Body of pancreas (tissue), 4 donors: ENCODE measurements at regions not wholly inside any gene's neighbourhood (a gene's known extent, or its start where the extent isn't known, plus 50 kb on each side); places are given as distances from the start of the nearest gene placed in this dataset.

Source experiments
- ATAC-seq: fragments of 150-250 bp; one replicate; pipeline ENCODE4 v1.9.1; 2016
- DNase-seq, 4 donors: peaks; one replicate each; pipeline ENCODE4 v3.0.0-alpha.2; 2019
- H3K27ac ChIP-seq, 4 donors: fragments of 200-600 bp; sonication (generic); 1 replicate in 3 of 4; 2 replicates in 1 of 4; pipeline versions ENCODE4 v1.5.1 to v1.6.1; 2016 to 2019; ENCODE audit warnings: mild to moderate bottlenecking in 1 of 4, mixed read lengths in 1 of 4, moderate library complexity in 1 of 4
- H3K27me3 ChIP-seq, 2 donors: fragments of 200-600 bp; sonication (generic); one replicate each; pipeline ENCODE4 v1.6.0; 2016; ENCODE audit warnings: mild to moderate bottlenecking in 1 of 2
- H3K36me3 ChIP-seq, 2 donors: fragments of 200-600 bp; sonication (generic); replicated peaks in 1 of 2; 2 replicates each; pipeline ENCODE4 v1.5.1; 2016; ENCODE audit warnings: low read depth in 2 of 2; ENCODE audit not compliant: insufficient read depth in 1 of 2
- H3K4me1 ChIP-seq: fragments of 200-600 bp; sonication (generic); one replicate; pipeline ENCODE4 v1.6.0; 2016
- H3K4me3 ChIP-seq, 2 donors: fragments of 200-600 bp; sonication (generic); 1 replicate in 1 of 2; 2 replicates in 1 of 2; pipeline ENCODE4 v1.5.1; 2016 to 2019
- H3K9me3 ChIP-seq, 3 donors: fragments of 200-600 bp; sonication (generic); 1 replicate in 2 of 3; 2 replicates in 1 of 3; pipeline ENCODE4 v1.5.1; 2016
- POLR2A ChIP-seq, 3 donors: fragments of 450-650 bp; IDR thresholded peaks; one replicate each; pipeline ENCODE4 v1.6.1; 2016; ENCODE audit warnings: antibody characterized with exemption in 3 of 3, mild to moderate bottlenecking in 2 of 3
- WGBS, 2 donors: methylation state at CpG; one replicate each; pipeline ENCODE4 v1.1.5; 2017; 5-methylcytosine and 5-hydroxymethylcytosine counted together
- intact Hi-C: fragments of 100-400 bp; cut with DNase I; formaldehyde crosslinking; loops from one replicate; pipeline ENCODE4 v1.15.1; 2023
- TF ChIP-seq, protein P1 (sequence below), 7 experiments: fragments of 450-650 bp in 4 of 7; fragments of 200-600 bp in 3 of 7; sonication (generic) in 3 of 7; IDR thresholded peaks; one replicate each; pipeline ENCODE4 v1.5.1; 2016 to 2019; ENCODE audit warnings: antibody characterized with exemption in 7 of 7

DNA sequence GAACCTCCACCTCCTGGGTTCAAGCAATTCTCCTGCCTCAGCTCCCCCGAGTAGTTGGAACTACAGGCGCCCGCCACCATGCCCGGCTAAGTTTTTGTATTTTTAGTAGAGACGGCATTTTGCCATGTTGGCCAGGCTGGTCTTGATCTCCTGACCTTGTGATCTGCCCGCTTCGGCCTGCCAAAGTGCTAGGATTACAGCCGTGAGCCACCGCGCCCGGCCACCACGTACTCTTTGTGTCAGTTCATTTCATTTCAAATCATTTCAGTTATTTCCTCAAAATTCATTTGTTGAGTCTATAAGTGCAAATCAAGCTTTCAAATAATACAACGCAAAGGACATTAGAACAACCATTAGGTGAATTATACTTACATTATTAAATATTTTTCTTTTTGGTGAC lies 943.8 kb downstream of the TYW1 start:
- H3K36me3 ChIP-seq: no peaks in the 10 kb centered on the region
- no peaks in the 10 kb centered on the region for H3K4me1 ChIP-seq
- ATAC-seq (no peak), DNase-seq (no peak)
- TF ChIP-seq, protein P1, sequence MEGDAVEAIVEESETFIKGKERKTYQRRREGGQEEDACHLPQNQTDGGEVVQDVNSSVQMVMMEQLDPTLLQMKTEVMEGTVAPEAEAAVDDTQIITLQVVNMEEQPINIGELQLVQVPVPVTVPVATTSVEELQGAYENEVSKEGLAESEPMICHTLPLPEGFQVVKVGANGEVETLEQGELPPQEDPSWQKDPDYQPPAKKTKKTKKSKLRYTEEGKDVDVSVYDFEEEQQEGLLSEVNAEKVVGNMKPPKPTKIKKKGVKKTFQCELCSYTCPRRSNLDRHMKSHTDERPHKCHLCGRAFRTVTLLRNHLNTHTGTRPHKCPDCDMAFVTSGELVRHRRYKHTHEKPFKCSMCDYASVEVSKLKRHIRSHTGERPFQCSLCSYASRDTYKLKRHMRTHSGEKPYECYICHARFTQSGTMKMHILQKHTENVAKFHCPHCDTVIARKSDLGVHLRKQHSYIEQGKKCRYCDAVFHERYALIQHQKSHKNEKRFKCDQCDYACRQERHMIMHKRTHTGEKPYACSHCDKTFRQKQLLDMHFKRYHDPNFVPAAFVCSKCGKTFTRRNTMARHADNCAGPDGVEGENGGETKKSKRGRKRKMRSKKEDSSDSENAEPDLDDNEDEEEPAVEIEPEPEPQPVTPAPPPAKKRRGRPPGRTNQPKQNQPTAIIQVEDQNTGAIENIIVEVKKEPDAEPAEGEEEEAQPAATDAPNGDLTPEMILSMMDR (IDR thresholded peaks at IDR 0.05): no peak
- no peak for TF ChIP-seq POLR2A (IDR thresholded peaks at IDR 0.05)
- no peak overlapping the region for H3K4me3 ChIP-seq
- 78 to 93% methylated on average over 13 of the region's 13 CpGs for WGBS, 2 donors
- H3K9me3 ChIP-seq: no peaks in the 10 kb centered on the region
- H3K27me3 ChIP-seq: no peaks in the 10 kb centered on the region
- intact Hi-C loops: no loop called here
- no peak overlapping the region for H3K27ac ChIP-seq

DNA sequence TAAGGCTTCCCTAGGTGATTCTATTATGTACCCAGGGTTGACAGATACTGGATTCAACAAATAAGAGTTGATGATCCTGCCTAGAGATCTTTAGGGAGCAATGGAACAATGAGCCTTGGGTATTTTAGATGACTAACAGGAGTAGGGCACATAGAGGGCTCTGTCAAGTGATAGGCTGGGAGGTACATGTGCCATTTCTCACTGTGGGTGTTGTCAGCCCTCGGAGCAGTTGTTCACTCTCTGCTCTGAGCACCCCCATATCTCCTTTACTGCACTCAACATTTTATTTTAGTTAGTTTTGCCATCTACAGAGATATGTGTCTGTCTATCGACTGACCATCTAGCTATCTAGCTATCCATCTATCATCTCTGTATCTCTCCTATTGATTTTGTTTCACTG lies 950.6 kb downstream of the TYW1 start:
- Histone ChIP-seq H3K27ac (no peak overlapping the region), H3K4me1 (no peaks in the 10 kb centered on the region), H3K36me3 (no peaks in the 10 kb centered on the region), H3K9me3 (no peaks in the 10 kb centered on the region), H3K4me3 (no peak overlapping the region), H3K27me3 (no peaks in the 10 kb centered on the region)
- 43 to 63% methylated on average over 2 of the region's 2 CpGs for WGBS, 2 donors
- intact Hi-C loops: no loop called here
- ATAC-seq: no peak
- no peak for DNase-seq
- no peak for TF ChIP-seq POLR2A (IDR thresholded peaks at IDR 0.05)
- TF ChIP-seq, protein P1 (IDR thresholded peaks at IDR 0.05): no peak

DNA sequence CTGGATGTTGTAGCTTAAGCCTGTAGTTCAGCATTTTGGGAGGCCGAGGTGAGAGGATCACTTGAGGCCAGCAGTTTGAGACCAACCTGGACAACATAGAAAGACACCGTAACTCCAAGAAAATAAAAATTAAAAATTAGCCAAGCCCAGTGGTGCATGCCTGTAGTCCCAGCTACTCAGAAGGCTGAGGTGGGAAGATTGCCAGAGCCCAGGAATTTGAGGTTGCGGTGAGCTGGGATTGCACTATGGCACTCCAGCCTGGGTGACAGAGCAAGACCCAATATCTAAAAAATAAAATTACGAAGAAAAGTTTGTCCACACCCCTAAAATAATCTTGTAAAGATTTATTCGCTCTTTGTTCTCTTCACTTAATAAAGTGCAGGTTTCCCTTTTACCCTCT lies 951.0 kb downstream of the TYW1 start:
- Histone ChIP-seq H3K36me3 (no peaks in the 10 kb centered on the region), H3K4me3 (no peak overlapping the region), H3K27ac (no peak overlapping the region), H3K27me3 (no peaks in the 10 kb centered on the region), H3K9me3 (no peaks in the 10 kb centered on the region), H3K4me1 (no peaks in the 10 kb centered on the region)
- WGBS, 2 donors: 72 to 74% methylated on average over 5 of the region's 5 CpGs
- no peak for ATAC-seq
- DNase-seq: no peak
- intact Hi-C loops: no loop called here
- TF ChIP-seq POLR2A (IDR thresholded peaks at IDR 0.05): no peak
- TF ChIP-seq, protein P1 (IDR thresholded peaks at IDR 0.05): no peak

DNA sequence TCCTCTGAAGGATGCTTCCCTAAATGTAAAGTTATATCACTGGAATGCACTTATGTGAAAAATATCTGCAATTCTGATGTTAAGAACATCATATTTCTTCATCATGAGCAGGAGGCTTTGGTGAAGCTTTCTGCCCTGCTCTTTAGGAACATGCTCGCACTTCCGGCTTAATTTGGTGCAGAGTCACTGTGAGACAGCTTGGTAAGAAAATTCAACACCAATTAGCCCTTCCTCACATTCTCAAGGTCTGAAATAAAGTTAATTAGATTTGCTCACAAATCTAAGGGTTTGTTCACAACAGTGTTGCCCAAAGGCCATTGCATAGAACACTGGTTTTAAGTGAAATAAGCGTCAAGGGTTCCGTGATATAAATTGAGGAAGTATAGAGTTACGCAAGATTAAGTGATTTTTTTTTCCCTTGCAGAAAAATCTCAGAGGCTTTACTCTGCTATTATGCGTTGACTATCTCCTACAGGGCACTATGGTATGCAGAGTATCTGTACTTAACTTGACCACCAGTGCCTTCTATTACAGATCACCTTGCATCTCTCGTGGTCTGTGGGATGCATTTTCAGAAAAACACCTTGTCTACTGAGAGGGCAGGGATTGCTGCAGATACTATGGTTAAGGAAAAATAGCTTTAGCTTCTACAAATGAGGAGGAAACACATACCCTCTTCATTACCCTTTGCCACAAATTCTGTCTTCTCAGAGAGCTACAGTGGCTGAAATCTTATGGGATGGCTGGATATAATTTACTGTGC lies 953.9 kb downstream of the TYW1 start:
- ATAC-seq (no peak), DNase-seq (no peak)
- TF ChIP-seq POLR2A (IDR thresholded peaks at IDR 0.05): no peak
- TF ChIP-seq, protein P1 (IDR thresholded peaks at IDR 0.05): no peak
- 43 to 51% methylated on average over 7 of the region's 7 CpGs for WGBS, 2 donors
- Histone ChIP-seq H3K36me3 (no peaks in the 10 kb centered on the region), H3K27me3 (no peaks in the 10 kb centered on the region), H3K27ac (no peak overlapping the region), H3K9me3 (no peaks in the 10 kb centered on the region), H3K4me3 (no peak overlapping the region), H3K4me1 (no peaks in the 10 kb centered on the region)
- intact Hi-C loops: no loop called here

DNA sequence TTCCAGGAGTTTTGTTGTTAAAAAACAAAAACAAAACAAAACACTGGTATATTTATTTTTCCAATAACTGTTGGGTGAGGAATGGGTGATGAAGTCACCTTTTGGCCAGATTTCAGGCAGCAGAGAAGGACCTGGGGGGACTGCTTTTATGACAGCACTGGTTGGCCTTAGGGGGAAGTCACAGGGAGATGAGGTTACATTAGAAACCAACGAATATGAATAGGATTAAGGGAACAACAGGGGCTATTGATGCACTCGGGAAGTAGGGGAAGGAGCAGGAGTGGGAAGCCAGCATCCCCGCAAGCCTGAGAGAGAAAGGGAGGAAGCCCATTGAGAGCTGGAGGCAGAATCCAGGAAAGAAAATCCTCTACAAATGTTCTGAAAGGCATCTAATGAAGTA lies 958.4 kb downstream of the TYW1 start:
- Histone ChIP-seq H3K4me1 (no peaks in the 10 kb centered on the region), H3K9me3 (no peaks in the 10 kb centered on the region), H3K27me3 (no peaks in the 10 kb centered on the region), H3K36me3 (no peaks in the 10 kb centered on the region), H3K27ac (no peak overlapping the region), H3K4me3 (no peak overlapping the region)
- intact Hi-C loops: no loop called here
- TF ChIP-seq POLR2A (IDR thresholded peaks at IDR 0.05): no peak
- TF ChIP-seq, protein P1 (IDR thresholded peaks at IDR 0.05): no peak
- 30 to 38% methylated on average over 3 of the region's 3 CpGs for WGBS, 2 donors
- ATAC-seq (no peak), DNase-seq (no peak)
